Non-pigmented ciliary epithelial cell (primary cell): ENCODE measurements at regions not wholly inside any gene's neighbourhood (a gene's known extent, or its start where the extent isn't known, plus 50 kb on each side); places are given as distances from the start of the nearest gene placed in this dataset.

ENCODE experiments used
- DNase-seq: peaks from one replicate; pipeline ENCODE4 v3.0.0-alpha.2; 2010; ENCODE audit warnings: low read depth

- DNase-seq, result no peak
Measured at GRCh38 chr17:68812876-68813584, 142.2 kb downstream of the ABCA8 start.

- DNase-seq, result no peak
Measured at GRCh38 chr17:68809148-68809547, 146.0 kb downstream of the ABCA8 start.

- no peak for DNase-seq
Measured at GRCh38 chr17:68807998-68808772, 147.0 kb downstream of the ABCA8 start.

- no peak for DNase-seq
Measured at GRCh38 chr17:68805609-68806008, 149.6 kb downstream of the ABCA8 start.

- no peak for DNase-seq
Measured at GRCh38 chr17:68804777-68805520, 150.2 kb downstream of the ABCA8 start.

GRCh38 chr17:68803164-68803929 lies 151.8 kb downstream of the ABCA8 start:
- no peak for DNase-seq

- no peak for DNase-seq
Measured at GRCh38 chr17:68801335-68802247, 153.6 kb downstream of the ABCA8 start.

GRCh38 chr17:68800751-68801150 lies 154.4 kb downstream of the ABCA8 start:
- DNase-seq, result no peak

GRCh38 chr17:68794636-68795434 lies 160.4 kb downstream of the ABCA8 start:
- DNase-seq, result no peak

- DNase-seq, result no peak
Measured at GRCh38 chr17:68792873-68793272, 162.3 kb downstream of the ABCA8 start.

- DNase-seq, result no peak
Measured at GRCh38 chr17:68792042-68792685, 163.0 kb downstream of the ABCA8 start.

GRCh38 chr17:68790931-68791330 lies 164.3 kb downstream of the ABCA8 start:
- DNase-seq, result no peak

- DNase-seq, result no peak
Measured at GRCh38 chr17:68790492-68790891, 164.7 kb downstream of the ABCA8 start.

- no peak for DNase-seq
Measured at GRCh38 chr17:68789203-68789962, 165.8 kb downstream of the ABCA8 start.

- no peak for DNase-seq
Measured at GRCh38 chr17:68785565-68786486, 169.4 kb downstream of the ABCA8 start.

GRCh38 chr17:68784431-68784830 lies 170.8 kb downstream of the ABCA8 start:
- DNase-seq, result no peak

- DNase-seq, result no peak
Measured at GRCh38 chr17:68783861-68784260, 171.3 kb downstream of the ABCA8 start.

GRCh38 chr17:68782789-68783188 lies 172.4 kb downstream of the ABCA8 start:
- no peak for DNase-seq
